Esophagus mucosa (tissue), 1 donor: ENCODE measurements at regions not wholly inside any gene's neighbourhood (a gene's known extent, or its start where the extent isn't known, plus 50 kb on each side); places are given as distances from the start of the nearest gene placed in this dataset.

Experiments used
- ATAC-seq: fragments of 200-7000 bp; cut with Tn5 transposase; one replicate; pipeline ENCODE4 v1.9.1; 2020
- donor health status: DM: yes; HTN: yes; CAD: no.

DNA sequence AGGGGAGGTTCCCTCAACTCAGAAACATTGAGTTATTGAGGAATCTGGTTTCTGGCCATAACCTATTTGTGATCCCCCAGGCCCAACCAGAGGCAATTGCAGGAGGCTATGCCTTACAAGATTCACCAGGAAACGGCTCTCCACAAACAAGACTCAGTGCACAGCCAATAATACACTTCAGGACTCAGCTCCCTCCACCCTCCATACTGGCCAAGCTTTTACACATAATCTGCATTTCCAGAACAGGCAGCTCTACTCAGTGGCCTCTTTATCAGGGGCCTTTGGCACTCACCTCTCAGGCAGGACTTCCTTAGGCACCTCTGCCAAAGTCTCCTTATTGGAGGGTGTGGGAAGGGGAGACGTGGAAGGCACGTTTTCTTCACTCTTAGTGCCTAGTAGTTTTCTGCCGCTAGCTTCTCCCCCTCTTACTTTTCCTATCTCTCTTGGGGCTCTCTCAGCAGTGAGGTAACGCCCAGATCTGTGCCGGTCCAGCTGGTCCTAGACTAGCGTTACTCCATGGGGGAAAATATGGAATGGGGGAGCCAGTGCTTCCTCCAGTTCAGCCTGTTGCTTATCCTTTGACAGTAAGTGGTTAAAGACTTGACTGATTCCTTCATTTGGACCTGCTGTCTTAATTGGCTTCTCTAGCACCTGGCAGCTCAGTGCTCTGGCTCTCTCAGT is 62.8 kb upstream of the ANO3 start:
- no peak for ATAC-seq

- no peak for ATAC-seq
These were observed 60.3 kb upstream of the ANO3 start for GRCh38 chr11:26271666-26272065.

- peak; percentile 67 for ATAC-seq
These were observed 55.0 kb upstream of the ANO3 start for GRCh38 chr11:26276798-26277424.

DNA sequence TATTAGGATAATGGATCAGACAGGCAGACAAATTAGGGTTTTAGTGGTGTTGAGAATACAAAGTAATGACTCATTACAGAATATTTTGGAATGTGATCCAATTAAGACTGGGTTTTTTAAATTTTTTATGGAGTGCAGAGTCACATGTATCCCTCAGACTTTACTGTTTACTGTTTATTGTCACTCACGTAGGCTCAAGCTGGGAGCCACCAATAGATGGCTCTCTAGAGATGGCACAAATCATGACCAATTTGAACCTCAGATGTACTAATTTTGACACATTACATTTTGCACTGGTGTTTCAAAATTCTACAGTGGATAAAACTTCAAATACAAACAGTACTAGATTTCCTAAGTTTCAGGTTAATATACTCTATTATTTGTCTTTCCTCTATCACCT is 53.6 kb upstream of the ANO3 start:
- ATAC-seq: no peak
